ENCODE measurements at regions not wholly inside any gene's neighbourhood (a gene's known extent, or its start where the extent isn't known, plus 50 kb on each side); places are given as distances from the start of the nearest gene placed in this dataset.
"Not testable (repeated sequence)": the region's sequence is repeated elsewhere in the genome, so short reads cannot be mapped to it uniquely, and the experiment has no call there.

GRCh38 chr12:38417101-38417500 lies 100.5 kb downstream of the ALG10B start:
- Histone ChIP-seq H3K4me1 (no peaks in the 10 kb centered on the region), H3K4me3 (no peak overlapping the region), H3K36me3 (no peaks in the 10 kb centered on the region), H3K27ac (no peak overlapping the region), H3K27me3 (no peaks in the 10 kb centered on the region), H3K9me3 (no peaks in the 10 kb centered on the region)
- ATAC-seq (no peak), DNase-seq (no peak)
- TF ChIP-seq, protein P1, sequence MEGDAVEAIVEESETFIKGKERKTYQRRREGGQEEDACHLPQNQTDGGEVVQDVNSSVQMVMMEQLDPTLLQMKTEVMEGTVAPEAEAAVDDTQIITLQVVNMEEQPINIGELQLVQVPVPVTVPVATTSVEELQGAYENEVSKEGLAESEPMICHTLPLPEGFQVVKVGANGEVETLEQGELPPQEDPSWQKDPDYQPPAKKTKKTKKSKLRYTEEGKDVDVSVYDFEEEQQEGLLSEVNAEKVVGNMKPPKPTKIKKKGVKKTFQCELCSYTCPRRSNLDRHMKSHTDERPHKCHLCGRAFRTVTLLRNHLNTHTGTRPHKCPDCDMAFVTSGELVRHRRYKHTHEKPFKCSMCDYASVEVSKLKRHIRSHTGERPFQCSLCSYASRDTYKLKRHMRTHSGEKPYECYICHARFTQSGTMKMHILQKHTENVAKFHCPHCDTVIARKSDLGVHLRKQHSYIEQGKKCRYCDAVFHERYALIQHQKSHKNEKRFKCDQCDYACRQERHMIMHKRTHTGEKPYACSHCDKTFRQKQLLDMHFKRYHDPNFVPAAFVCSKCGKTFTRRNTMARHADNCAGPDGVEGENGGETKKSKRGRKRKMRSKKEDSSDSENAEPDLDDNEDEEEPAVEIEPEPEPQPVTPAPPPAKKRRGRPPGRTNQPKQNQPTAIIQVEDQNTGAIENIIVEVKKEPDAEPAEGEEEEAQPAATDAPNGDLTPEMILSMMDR (IDR thresholded peaks at IDR 0.05), result no peak
- intact Hi-C loops (cut with DNase I), result no loop called here

DNA sequence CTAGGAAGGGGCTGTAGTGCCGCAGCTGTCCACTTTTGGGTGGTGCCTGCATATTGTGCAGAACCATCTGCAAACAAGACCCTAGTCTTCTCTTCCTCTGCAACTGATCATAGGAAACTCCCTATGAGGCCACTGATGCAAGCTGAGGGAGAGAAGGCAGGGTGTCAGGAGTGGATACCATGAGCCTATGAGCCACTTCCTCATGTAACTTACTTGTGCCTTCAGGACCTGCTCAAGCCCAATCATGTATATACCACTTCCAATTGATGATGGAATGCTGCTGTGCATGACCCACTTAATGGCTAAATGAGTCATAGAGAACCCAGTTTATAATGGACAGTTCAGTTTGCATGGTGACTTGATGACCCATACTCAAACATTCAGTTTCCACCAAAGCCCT lies 107.9 kb downstream of the ALG10B start:
- Histone ChIP-seq H3K27ac (no peak overlapping the region), H3K4me3 (no peak overlapping the region), H3K36me3 (no peaks in the 10 kb centered on the region), H3K27me3 (no peaks in the 10 kb centered on the region), H3K4me1 (no peaks in the 10 kb centered on the region), H3K9me3 (no peaks in the 10 kb centered on the region)
- ATAC-seq (no peak), DNase-seq (no peak)
- intact Hi-C loops (cut with DNase I), result no loop called here
- TF ChIP-seq, protein P1 (IDR thresholded peaks at IDR 0.05), result no peak

DNA sequence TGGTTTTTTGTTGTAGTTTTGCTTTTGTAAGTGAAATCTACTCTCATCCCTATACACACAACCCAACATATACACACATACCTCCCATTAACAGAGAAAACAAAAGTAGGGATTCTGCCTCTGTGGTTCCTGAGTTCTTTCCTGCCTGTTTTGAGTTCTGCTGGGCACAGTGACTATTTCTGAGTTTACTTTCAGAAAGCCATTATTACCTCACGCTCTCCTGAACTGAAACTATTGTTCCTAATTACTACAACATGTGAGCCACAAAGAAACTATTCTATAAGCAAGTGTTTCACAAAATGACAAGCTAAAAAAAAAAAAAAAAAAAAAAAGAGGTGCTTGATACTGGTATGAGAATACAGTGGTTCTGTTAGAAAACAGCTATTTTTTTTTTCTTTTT lies 110.9 kb downstream of the ALG10B start:
- no peak for ATAC-seq
- H3K36me3 ChIP-seq, result no peaks in the 10 kb centered on the region
- H3K4me3 ChIP-seq, result no peak overlapping the region
- no peaks in the 10 kb centered on the region for H3K9me3 ChIP-seq
- no peak overlapping the region for H3K27ac ChIP-seq
- H3K27me3 ChIP-seq, result no peaks in the 10 kb centered on the region
- intact Hi-C loops (cut with DNase I), result no loop called here
- H3K4me1 ChIP-seq, result no peaks in the 10 kb centered on the region
- DNase-seq, result no peak
- TF ChIP-seq, protein P1 (IDR thresholded peaks at IDR 0.05), result no peak

DNA sequence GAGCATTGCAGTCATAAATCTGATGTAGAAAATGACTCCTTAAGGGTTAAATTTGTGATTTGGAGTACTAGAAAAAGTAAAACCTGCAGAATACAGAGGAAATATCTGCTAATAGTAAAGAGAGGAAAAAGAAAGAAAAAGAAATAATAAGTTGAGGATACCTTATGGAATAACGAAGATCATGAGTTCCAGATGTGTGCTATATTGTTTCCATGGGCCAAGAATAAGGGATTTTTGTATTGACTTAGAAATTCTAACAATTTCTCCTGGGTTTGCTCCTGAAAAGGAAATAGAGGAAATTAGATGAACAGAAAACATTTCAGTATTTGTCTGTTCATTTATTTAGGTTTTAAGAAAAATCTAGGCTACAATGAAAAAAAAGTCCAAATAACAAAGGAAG lies 115.3 kb downstream of the ALG10B start:
- intact Hi-C loops (cut with DNase I), result no loop called here
- H3K4me3 ChIP-seq, result no peak overlapping the region
- H3K4me1 ChIP-seq, result no peaks in the 10 kb centered on the region
- no peaks in the 10 kb centered on the region for H3K27me3 ChIP-seq
- H3K36me3 ChIP-seq, result no peaks in the 10 kb centered on the region
- DNase-seq (no peak), ATAC-seq (no peak)
- no peaks in the 10 kb centered on the region for H3K9me3 ChIP-seq
- H3K27ac ChIP-seq, result no peak overlapping the region
- TF ChIP-seq, protein P1 (IDR thresholded peaks at IDR 0.05), result no peak

DNA sequence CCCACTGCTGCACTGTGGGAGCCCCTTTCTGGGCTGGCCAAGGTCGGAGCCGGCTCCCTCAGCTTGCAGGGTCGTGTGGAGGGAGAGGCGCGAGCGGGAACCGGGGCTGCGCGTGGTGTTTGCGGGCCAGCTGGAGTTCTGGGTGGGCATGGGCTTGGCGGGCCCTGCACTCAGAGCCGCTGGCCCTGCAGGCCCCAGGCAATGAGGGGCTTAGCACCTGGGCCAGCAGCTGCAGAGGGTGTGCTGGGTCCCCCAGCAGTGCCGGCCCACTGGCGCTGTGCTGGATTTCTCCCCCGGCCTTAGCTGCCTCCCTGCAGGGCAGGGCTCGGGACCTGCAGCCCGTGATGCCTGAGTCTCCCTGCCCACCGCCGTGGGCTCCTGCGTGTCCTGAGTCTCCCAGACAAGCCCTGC lies 125.3 kb downstream of the ALG10B start:
- intact Hi-C loops (cut with DNase I); H3K9me3 ChIP-seq: not testable (repeated sequence)

DNA sequence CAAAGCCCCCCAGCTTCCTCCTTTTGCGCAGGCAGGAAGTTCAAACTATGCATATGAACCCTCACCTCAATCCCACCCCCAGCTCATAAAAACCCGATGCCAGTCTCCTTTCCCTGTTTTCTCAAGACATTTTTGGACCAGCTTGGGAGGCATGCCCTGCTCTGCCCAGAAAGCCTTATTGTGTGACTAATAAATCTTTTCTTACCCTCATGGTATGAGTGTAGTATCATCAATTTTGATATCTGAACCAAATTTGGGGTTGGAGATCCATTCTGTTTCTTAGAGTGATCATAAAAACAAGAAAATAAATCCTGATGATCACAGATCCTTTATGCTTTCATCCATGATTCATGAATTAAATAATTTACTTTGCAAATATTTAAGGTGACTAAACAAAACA lies 128.5 kb downstream of the ALG10B start:
- Histone ChIP-seq H3K4me1 (no peaks in the 10 kb centered on the region), H3K27me3 (no peaks in the 10 kb centered on the region), H3K4me3 (no peak overlapping the region), H3K36me3 (no peaks in the 10 kb centered on the region), H3K27ac (no peak overlapping the region), H3K9me3 (no peaks in the 10 kb centered on the region)
- DNase-seq (no peak), ATAC-seq (no peak)
- intact Hi-C loops (cut with DNase I), result no loop called here
- TF ChIP-seq, protein P1 (IDR thresholded peaks at IDR 0.05), result no peak

More for the DNA sequence above, 125.3 kb downstream of the ALG10B start:
- not testable (repeated sequence) for H3K4me1 ChIP-seq, H3K36me3 ChIP-seq, DNase-seq, H3K27ac ChIP-seq, ATAC-seq, H3K27me3 ChIP-seq, H3K4me3 ChIP-seq
